HEK293 (cell line): ENCODE measurements at regions not wholly inside any gene's neighbourhood (a gene's known extent, or its start where the extent isn't known, plus 50 kb on each side); places are given as distances from the start of the nearest gene placed in this dataset.

Experiments used
- CTCF ChIA-PET: fragments of 350-600 bp; formaldehyde crosslinking; extraction: SDS; loops from one replicate; lab custom pipeline; 2021; ENCODE audit warnings: antibody characterized with exemption; lab: Yijun Ruan, JAX
- POLR2A ChIA-PET: fragments of 300-600 bp; formaldehyde crosslinking; extraction: SDS; loops from one replicate; lab custom pipeline; 2020; ENCODE audit warnings: antibody characterized with exemption, inconsistent platforms; lab: Yijun Ruan, JAX
- H3K27ac ChIP-seq: fragments of 200-500 bp; sonication (Bioruptor generic); 2 replicates; pipeline ENCODE4 v1.5.1; 2014; ENCODE audit warnings: low read depth, low read length, control low read depth, inconsistent platforms; ENCODE audit errors: extremely low read depth
- H3K36me3 ChIP-seq, 2 experiments: fragments of 200-500 bp in 1 of 2; sonication (Bioruptor generic) in 1 of 2; 1 replicate in 1 of 2; 2 replicates in 1 of 2; pipeline ENCODE4 v1.5.1; 2014 to 2017; ENCODE audit warnings: inconsistent platforms in 2 of 2, low read length in 2 of 2; ENCODE audit not compliant: control insufficient read depth in 2 of 2, insufficient read depth in 1 of 2
- H3K4me1 ChIP-seq: fragments of 200-500 bp; sonication (Bioruptor generic); 2 replicates; pipeline ENCODE4 v1.5.1; 2014; ENCODE audit warnings: mild to moderate bottlenecking, low read length, inconsistent platforms; ENCODE audit not compliant: control insufficient read depth, insufficient read depth
- H3K4me3 ChIP-seq: 2 replicates; pipeline ENCODE4 v1.5.1; 2011; ENCODE audit warnings: low read depth, mild to moderate bottlenecking, control low read depth, low read length, moderate library complexity
- H3K9me3 ChIP-seq: fragments of 200-500 bp; sonication (Bioruptor generic); 2 replicates; pipeline ENCODE4 v1.5.1; 2014; ENCODE audit warnings: low read depth, low read length, inconsistent platforms; ENCODE audit not compliant: control insufficient read depth, insufficient read depth
- GFI1B ChIP-seq: fragments of 450-650 bp; formaldehyde crosslinking; IDR thresholded peaks from 2 replicates; pipeline ENCODE4 v1.5.1; 2016; ENCODE audit warnings: missing biosample characterization, missing genetic modification characterization
- HOXA7 ChIP-seq: sonication (generic); formaldehyde crosslinking; IDR thresholded peaks from 2 replicates; pipeline ENCODE4 v1.8.1; 2022; ENCODE audit warnings: missing genetic modification reagents, borderline replicate concordance
- KLF16 ChIP-seq: fragments of 450-650 bp; formaldehyde crosslinking; IDR thresholded peaks from 2 replicates; pipeline ENCODE4 v1.5.1; 2017; ENCODE audit warnings: missing biosample characterization, missing genetic modification characterization
- KLF9 ChIP-seq: fragments of 450-650 bp; formaldehyde crosslinking; IDR thresholded peaks from 2 replicates; pipeline ENCODE4 v1.5.1; 2016; ENCODE audit warnings: missing biosample characterization, missing genetic modification characterization, low read depth
- MYNN ChIP-seq: fragments of 450-650 bp; formaldehyde crosslinking; IDR thresholded peaks from 2 replicates; pipeline ENCODE4 v1.5.1; 2016; ENCODE audit warnings: missing biosample characterization, missing genetic modification characterization, borderline replicate concordance
- REPIN1 ChIP-seq: fragments of 450-650 bp; formaldehyde crosslinking; IDR thresholded peaks from 2 replicates; pipeline ENCODE4 v1.5.1; 2017; ENCODE audit warnings: missing biosample characterization, missing genetic modification characterization, low read depth
- SCRT1 ChIP-seq: fragments of 450-650 bp; formaldehyde crosslinking; IDR thresholded peaks from 2 replicates; pipeline ENCODE4 v1.5.1; 2016; ENCODE audit warnings: missing biosample characterization, missing genetic modification characterization, borderline replicate concordance
- TRIM28 ChIP-seq: IDR thresholded peaks from 2 replicates; pipeline ENCODE4 v1.6.1; 2011; ENCODE audit warnings: low read length, control low read depth, borderline replicate concordance
- ZBTB21 ChIP-seq: fragments of 450-650 bp; formaldehyde crosslinking; IDR thresholded peaks from 2 replicates; pipeline ENCODE4 v1.5.1; 2017; ENCODE audit warnings: missing biosample characterization, missing genetic modification characterization
- ZBTB48 ChIP-seq: fragments of 450-650 bp; formaldehyde crosslinking; IDR thresholded peaks from 2 replicates; pipeline ENCODE4 v1.5.1; 2016; ENCODE audit warnings: missing biosample characterization, missing genetic modification characterization
- ZBTB49 ChIP-seq: fragments of 450-650 bp; formaldehyde crosslinking; IDR thresholded peaks from 2 replicates; pipeline ENCODE4 v1.5.1; 2016; ENCODE audit warnings: missing biosample characterization, missing genetic modification characterization, low read depth
- ZBTB7A ChIP-seq: fragments of 450-650 bp; formaldehyde crosslinking; IDR thresholded peaks from 2 replicates; pipeline ENCODE4 v1.5.1; 2016; ENCODE audit warnings: low read depth, missing biosample characterization, missing genetic modification characterization
- ZFHX2 ChIP-seq: fragments of 450-650 bp; formaldehyde crosslinking; conservative IDR thresholded peaks from 2 replicates; pipeline ENCODE4 v1.5.1; 2016; ENCODE audit warnings: missing biosample characterization, missing genetic modification characterization
- ZFP41 ChIP-seq: fragments of 450-650 bp; formaldehyde crosslinking; IDR thresholded peaks from 2 replicates; pipeline ENCODE4 v1.5.1; 2016; ENCODE audit warnings: missing biosample characterization, missing genetic modification characterization, borderline replicate concordance
- ZNF112 ChIP-seq: fragments of 450-650 bp; formaldehyde crosslinking; IDR thresholded peaks from 2 replicates; pipeline ENCODE4 v1.5.0; 2017; ENCODE audit warnings: missing biosample characterization, missing genetic modification characterization
- ZNF266 ChIP-seq: fragments of 450-650 bp; formaldehyde crosslinking; IDR thresholded peaks from 2 replicates; pipeline ENCODE4 v1.5.1; 2016; ENCODE audit warnings: missing biosample characterization, missing genetic modification characterization, low read depth
- ZNF324 ChIP-seq: fragments of 450-650 bp; formaldehyde crosslinking; IDR thresholded peaks from 2 replicates; pipeline ENCODE4 v1.5.1; 2016; ENCODE audit warnings: missing biosample characterization, missing genetic modification characterization
- ZNF488 ChIP-seq: fragments of 450-650 bp; formaldehyde crosslinking; IDR thresholded peaks from 2 replicates; pipeline ENCODE4 v1.5.1; 2016; ENCODE audit warnings: missing biosample characterization, missing genetic modification characterization
- ZNF501 ChIP-seq: fragments of 450-650 bp; formaldehyde crosslinking; IDR thresholded peaks from 2 replicates; pipeline ENCODE4 v1.5.1; 2016; ENCODE audit warnings: missing biosample characterization, missing genetic modification characterization
- ZNF548 ChIP-seq: fragments of 450-650 bp; formaldehyde crosslinking; IDR thresholded peaks from 2 replicates; pipeline ENCODE4 v1.5.1; 2016; ENCODE audit warnings: missing biosample characterization, missing genetic modification characterization
- ZNF560 ChIP-seq: fragments of 450-650 bp; formaldehyde crosslinking; IDR thresholded peaks from 2 replicates; pipeline ENCODE4 v1.5.1; 2017; ENCODE audit warnings: missing biosample characterization, missing genetic modification characterization, borderline replicate concordance
- ZNF580 ChIP-seq: fragments of 450-650 bp; formaldehyde crosslinking; IDR thresholded peaks from 2 replicates; pipeline ENCODE4 v1.5.1; 2016; ENCODE audit warnings: missing biosample characterization, missing genetic modification characterization
- ZNF626 ChIP-seq: fragments of 450-650 bp; sonication (Bioruptor Pico); formaldehyde crosslinking; IDR thresholded peaks from 2 replicates; pipeline ENCODE4 v1.5.1; 2018; ENCODE audit warnings: missing biosample characterization, missing genetic modification characterization, inconsistent platforms
- ZNF654 ChIP-seq: fragments of 450-650 bp; formaldehyde crosslinking; IDR thresholded peaks from 2 replicates; pipeline ENCODE4 v1.5.1; 2016; ENCODE audit warnings: low read depth, missing biosample characterization, missing genetic modification characterization
- ZNF785 ChIP-seq: fragments of 450-650 bp; formaldehyde crosslinking; IDR thresholded peaks from 2 replicates; pipeline ENCODE4 v1.5.1; 2016; ENCODE audit warnings: missing biosample characterization, missing genetic modification characterization
- ZNF792 ChIP-seq: fragments of 450-650 bp; formaldehyde crosslinking; IDR thresholded peaks from 2 replicates; pipeline ENCODE4 v1.5.1; 2016; ENCODE audit warnings: missing biosample characterization, missing genetic modification characterization
- ZSCAN4 ChIP-seq: fragments of 450-650 bp; formaldehyde crosslinking; IDR thresholded peaks from 2 replicates; pipeline ENCODE4 v1.5.1; 2017; ENCODE audit warnings: missing biosample characterization, missing genetic modification characterization
- ZSCAN5A ChIP-seq: fragments of 450-650 bp; formaldehyde crosslinking; IDR thresholded peaks from 2 replicates; pipeline ENCODE4 v1.5.1; 2016; ENCODE audit warnings: missing biosample characterization, missing genetic modification characterization

GRCh38 chr1:8206391-8206790, 111.5 kb upstream of the SLC45A1 start:
- H3K4me1 ChIP-seq, result no peaks in the 10 kb centered on the region
- TF ChIP-seq ZNF548 (tag by site-specific recombination) (no peak), ZNF560 (tag by site-specific recombination) (no peak), KLF16 (tag by site-specific recombination) (no peak), SCRT1 (tag by site-specific recombination) (no peak), REPIN1 (tag by site-specific recombination) (no peak), ZNF501 (no peak), KLF9 (tag by site-specific recombination) (no peak), ZNF324 (tag by site-specific recombination) (no peak)
- TF ChIP-seq, all 188 proteins: peak for 0
- ChIA-PET CTCF (interaction anchor here (0.6 kb wide), 1 partner anchor 273 kb away, joined by 3 read pairs; no protein-coding TSS in a partner anchor), POLR2A (no interaction called here)
- Histone ChIP-seq H3K9me3 (no peaks in the 10 kb centered on the region), H3K27ac (no peak overlapping the region), H3K4me3 (no peak overlapping the region), H3K36me3 (no peaks in the 10 kb centered on the region)

- no peak for TF ChIP-seq ZNF785
- no peak for TF ChIP-seq ZNF654 (tag by site-specific recombination)
- TF ChIP-seq ZSCAN5A (tag by site-specific recombination), result no peak
- no peak for TF ChIP-seq ZNF580 (tag by site-specific recombination)
- TF ChIP-seq ZNF266 (tag by site-specific recombination), result no peak
- TF ChIP-seq ZNF488 (tag by site-specific recombination), result no peak
- TF ChIP-seq KLF9 (tag by site-specific recombination), result no peak
- no peak for TF ChIP-seq ZBTB7A (tag by site-specific recombination)
- TF ChIP-seq ZSCAN4 (tag by site-specific recombination), result no peak
- no peak for TF ChIP-seq ZFP41 (tag by site-specific recombination)
- TF ChIP-seq ZNF112, result no peak
- Histone ChIP-seq H3K4me3 (no peak overlapping the region), H3K36me3 (no peaks in the 10 kb centered on the region), H3K27ac (no peak overlapping the region), H3K9me3 (no peaks in the 10 kb centered on the region), H3K4me1 (no peaks in the 10 kb centered on the region)
- ChIA-PET POLR2A (no interaction called here), CTCF (interaction anchor here (0.7 kb wide), 1 partner anchor 30 kb away, joined by 3 read pairs; no protein-coding TSS in a partner anchor)
Measured at GRCh38 chr1:8205771-8206170, 112.1 kb upstream of the SLC45A1 start.

GRCh38 chr1:8204826-8205225, 113.1 kb upstream of the SLC45A1 start:
- H3K27ac ChIP-seq, result no peak overlapping the region
- H3K9me3 ChIP-seq, result no peaks in the 10 kb centered on the region
- ChIA-PET CTCF (interaction anchor here (0.7 to 1.2 kb wide), 3 partner anchors 31 to 645 kb away, joined by 3 to 5 read pairs (median 4); no protein-coding TSS in a partner anchor), POLR2A (interaction anchor here (0.7 to 0.8 kb wide), 2 partner anchors 12 to 109 kb away, joined by 4 to 7 read pairs; no protein-coding TSS in a partner anchor)
- no peaks in the 10 kb centered on the region for H3K36me3 ChIP-seq
- no peak overlapping the region for H3K4me3 ChIP-seq
- no peaks in the 10 kb centered on the region for H3K4me1 ChIP-seq
- TF ChIP-seq TRIM28 (no peak), GFI1B (tag by site-specific recombination) (no peak), ZBTB49 (tag by site-specific recombination) (no peak), ZNF626 (no peak), ZFHX2 (tag by site-specific recombination) (no peak), ZNF792 (no peak), MYNN (no peak), ZBTB7A (tag by site-specific recombination) (no peak), HOXA7 (CRISPR knock-in tag) (no peak), ZNF560 (tag by site-specific recombination) (no peak), ZBTB21 (no peak), ZBTB48 (tag by site-specific recombination) (no peak)
